Endothelial cell (in vitro differentiated cells): ENCODE measurements at regions not wholly inside any gene's neighbourhood (a gene's known extent, or its start where the extent isn't known, plus 50 kb on each side); places are given as distances from the start of the nearest gene placed in this dataset.

Experiments
- DNase-seq: peaks from one replicate; pipeline ENCODE4 v3.0.0; 2021; ENCODE audit warnings: low spot score
- H3K27ac Mint-ChIP-seq: one replicate; pipeline ENCODE4 v1.8.0; 2021; ENCODE audit warnings: mixed read lengths, inconsistent platforms; ENCODE audit not compliant: unreplicated experiment
- H3K27me3 Mint-ChIP-seq: one replicate; pipeline ENCODE4 v1.8.0; 2021; ENCODE audit warnings: mild to moderate bottlenecking, moderate library complexity, mixed read lengths, inconsistent platforms; ENCODE audit not compliant: unreplicated experiment
- H3K36me3 Mint-ChIP-seq: one replicate; pipeline ENCODE4 v1.8.0; 2021; ENCODE audit warnings: mild to moderate bottlenecking, low read depth, mixed read lengths, inconsistent platforms; ENCODE audit not compliant: unreplicated experiment
- H3K4me1 Mint-ChIP-seq: one replicate; pipeline ENCODE4 v1.8.0; 2021; ENCODE audit warnings: mild to moderate bottlenecking, mixed read lengths, inconsistent platforms; ENCODE audit not compliant: unreplicated experiment
- H3K4me3 Mint-ChIP-seq: one replicate; pipeline ENCODE4 v1.8.0; 2021; ENCODE audit warnings: mild to moderate bottlenecking, mixed read lengths, inconsistent platforms; ENCODE audit not compliant: unreplicated experiment
- H3K9me3 Mint-ChIP-seq: one replicate; pipeline ENCODE4 v1.8.0; 2021; ENCODE audit warnings: mixed read lengths, inconsistent platforms; ENCODE audit not compliant: unreplicated experiment
- CTCF ChIP-seq: fragments of 200-600 bp; sonication (generic); IDR thresholded peaks from one replicate; pipeline ENCODE4 v1.5.0; 2021; ENCODE audit warnings: antibody characterized with exemption; ENCODE audit not compliant: unreplicated experiment

- DNase-seq: no peak
- Mint-ChIP-seq H3K27ac (no peak overlapping the region), H3K4me1 (no peaks in the 10 kb centered on the region), H3K4me3 (no peak overlapping the region), H3K27me3 (peaks cover 3% of the 10 kb centered on the region), H3K36me3 (peaks cover 5% of the 10 kb centered on the region), H3K9me3 (peaks cover 11% of the 10 kb centered on the region)
- no peak for TF ChIP-seq CTCF
These were observed 266.4 kb upstream of the TCERG1L start for GRCh38 chr10:131577786-131578471.

- peaks cover 11% of the 10 kb centered on the region for H3K9me3 Mint-ChIP-seq
- H3K36me3 Mint-ChIP-seq: peaks cover 5% of the 10 kb centered on the region
- peak overlapping the region; percentile 67 for H3K4me3 Mint-ChIP-seq
- peaks cover 3% of the 10 kb centered on the region for H3K27me3 Mint-ChIP-seq
- DNase-seq: no peak
- H3K27ac Mint-ChIP-seq: no peak overlapping the region
- H3K4me1 Mint-ChIP-seq: no peaks in the 10 kb centered on the region
- TF ChIP-seq CTCF: no peak
These were observed 267.0 kb upstream of the TCERG1L start for GRCh38 chr10:131578472-131578970.

GRCh38 chr10:131579251-131580071 lies 267.9 kb upstream of the TCERG1L start:
- H3K4me1 Mint-ChIP-seq: no peaks in the 10 kb centered on the region
- no peak overlapping the region for H3K4me3 Mint-ChIP-seq
- H3K9me3 Mint-ChIP-seq: peaks cover 7% of the 10 kb centered on the region
- DNase-seq: no peak
- no peak overlapping the region for H3K27ac Mint-ChIP-seq
- no peak for TF ChIP-seq CTCF
- peaks cover 5% of the 10 kb centered on the region for H3K36me3 Mint-ChIP-seq
- H3K27me3 Mint-ChIP-seq: peaks cover 3% of the 10 kb centered on the region

GRCh38 chr10:131580076-131580652 lies 268.6 kb upstream of the TCERG1L start:
- DNase-seq: no peak
- Mint-ChIP-seq H3K4me1 (no peaks in the 10 kb centered on the region), H3K27ac (no peak overlapping the region), H3K36me3 (peaks cover 5% of the 10 kb centered on the region), H3K4me3 (no peak overlapping the region), H3K27me3 (peaks cover 3% of the 10 kb centered on the region), H3K9me3 (peaks cover 7% of the 10 kb centered on the region)
- TF ChIP-seq CTCF: no peak
